ENCODE measurements at regions not wholly inside any gene's neighbourhood (a gene's known extent, or its start where the extent isn't known, plus 50 kb on each side); places are given as distances from the start of the nearest gene placed in this dataset.

DNA sequence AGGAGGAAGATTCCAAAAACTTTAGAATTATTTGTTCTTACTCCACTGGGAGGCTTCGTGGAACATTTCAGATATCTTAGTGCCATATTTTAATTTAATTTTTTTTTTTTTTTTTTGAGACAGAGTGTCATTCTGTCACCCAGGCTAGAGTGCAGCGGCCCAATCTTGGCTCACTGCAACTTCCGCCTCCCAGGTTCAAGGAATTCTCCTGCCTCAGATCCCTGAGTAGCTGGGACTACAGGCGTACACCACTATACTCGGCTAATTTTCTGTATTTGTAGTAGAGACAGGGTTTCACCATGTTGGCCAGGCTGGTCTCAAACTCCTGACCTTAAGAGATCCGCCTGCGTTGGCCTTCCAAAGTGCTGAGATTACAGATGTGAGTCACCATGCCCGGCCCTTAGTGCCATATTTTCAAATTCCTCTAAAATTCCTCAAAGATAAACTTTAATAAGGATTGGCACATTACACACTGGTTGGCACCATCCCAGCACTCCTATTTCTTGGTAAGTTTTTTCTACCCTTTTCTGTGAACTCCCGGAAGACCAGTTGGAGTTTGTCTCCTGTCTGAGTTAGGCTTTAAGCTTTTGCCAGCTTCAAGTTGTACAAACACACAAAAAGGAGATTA lies 693.7 kb downstream of the MCTP2 start:
- DNase-seq: no peak

- DNase-seq: no peak
Observed at GRCh38 chr15:94925680-94926079, 694.3 kb downstream of the MCTP2 start.

DNA sequence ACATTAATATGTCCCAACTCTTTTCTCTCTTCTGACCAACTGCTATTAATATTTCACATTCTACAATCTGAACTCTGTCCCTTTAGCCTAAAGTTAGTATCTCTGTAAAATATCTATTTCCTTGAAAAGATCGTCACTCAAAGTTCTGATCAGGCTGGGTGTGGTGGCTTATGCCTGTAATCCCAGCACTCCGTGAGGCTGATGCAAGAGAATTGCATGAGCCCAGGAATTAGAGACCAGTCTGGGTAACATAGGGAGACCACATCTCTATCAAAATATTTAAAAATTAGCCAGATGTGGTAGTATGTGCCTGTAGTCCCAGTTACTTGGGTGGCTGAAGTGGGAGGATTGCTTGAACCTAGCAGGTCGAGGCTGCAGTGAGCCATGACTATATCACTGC lies 695.6 kb downstream of the MCTP2 start:
- no peak for DNase-seq

DNA sequence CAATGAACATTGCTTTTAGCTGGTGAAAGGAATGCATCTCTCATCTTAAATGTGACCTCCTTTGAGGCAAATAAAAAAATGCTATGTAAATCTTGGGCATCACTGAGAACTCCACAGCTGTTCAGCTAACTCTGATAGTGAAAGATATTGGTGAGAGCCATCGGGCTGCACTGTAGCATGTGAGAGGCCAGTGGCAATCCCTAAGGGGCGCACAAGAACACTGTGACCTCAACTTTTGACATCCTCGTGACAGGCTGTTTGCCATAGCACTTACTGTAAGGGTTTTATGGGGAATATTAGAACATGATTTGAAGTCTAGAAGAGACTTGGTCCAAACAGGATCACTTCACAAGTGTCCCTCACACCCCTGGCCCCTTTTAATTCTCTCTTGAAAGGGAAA lies 697.9 kb downstream of the MCTP2 start:
- DNase-seq: no peak

DNA sequence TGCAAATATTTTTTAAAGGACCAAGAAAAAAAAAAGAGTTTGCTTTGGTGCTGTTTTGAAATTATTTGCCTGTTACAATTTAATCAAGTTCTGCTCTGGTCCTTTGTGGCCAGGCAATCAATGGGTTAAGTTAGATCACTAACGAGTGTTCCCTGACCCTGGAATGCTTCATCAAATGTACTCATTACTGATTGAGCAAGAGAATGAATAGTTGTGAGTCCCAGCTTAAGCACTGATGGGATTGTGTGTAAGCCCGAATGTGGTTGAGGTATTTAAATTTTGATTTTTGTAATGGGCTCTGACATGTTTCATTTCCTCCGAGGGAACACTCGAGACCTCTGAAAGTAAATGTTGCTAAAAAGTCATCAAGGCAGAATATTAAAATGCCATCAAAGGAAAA lies 699.1 kb downstream of the MCTP2 start:
- DNase-seq: no peak

DNA sequence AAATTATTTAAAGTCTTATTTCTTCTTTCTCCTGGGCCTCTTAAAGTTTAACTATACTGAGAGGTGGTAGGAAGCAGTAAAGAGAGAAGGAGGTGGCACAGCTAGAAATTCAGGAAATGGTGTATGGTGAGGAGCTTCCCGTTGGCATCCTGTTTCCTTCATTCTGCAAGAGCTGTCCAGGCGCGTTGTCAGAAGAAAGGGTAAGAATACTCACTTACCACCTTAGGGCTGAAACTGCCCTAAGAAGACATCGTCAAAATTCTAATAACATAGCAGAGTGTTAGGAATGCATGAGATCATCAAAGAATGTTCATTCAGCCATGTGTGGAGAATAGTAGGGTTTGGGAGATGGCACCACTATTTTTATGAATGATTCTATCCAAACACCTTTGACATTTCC lies 699.6 kb downstream of the MCTP2 start:
- DNase-seq: no peak

DNA sequence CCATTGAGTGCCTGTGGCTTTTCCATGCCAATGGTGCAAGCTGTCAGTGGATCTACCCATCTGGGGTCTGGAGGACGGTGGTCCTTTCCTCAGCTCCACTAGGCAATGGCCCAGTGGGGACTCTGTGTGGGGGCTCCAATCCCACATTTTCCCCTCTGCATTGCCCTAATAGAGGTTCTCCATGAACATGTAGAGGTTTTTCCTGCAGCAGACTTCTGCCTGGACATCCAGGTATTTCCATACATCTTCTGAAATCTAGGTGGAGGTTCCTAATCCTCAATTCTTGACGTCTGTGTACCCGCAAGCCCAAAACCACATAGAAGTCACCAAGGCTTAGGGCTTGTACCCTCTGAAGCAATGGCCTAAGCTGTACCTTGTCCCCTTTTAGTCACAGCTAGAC lies 703.1 kb downstream of the MCTP2 start:
- no peak for DNase-seq

DNA sequence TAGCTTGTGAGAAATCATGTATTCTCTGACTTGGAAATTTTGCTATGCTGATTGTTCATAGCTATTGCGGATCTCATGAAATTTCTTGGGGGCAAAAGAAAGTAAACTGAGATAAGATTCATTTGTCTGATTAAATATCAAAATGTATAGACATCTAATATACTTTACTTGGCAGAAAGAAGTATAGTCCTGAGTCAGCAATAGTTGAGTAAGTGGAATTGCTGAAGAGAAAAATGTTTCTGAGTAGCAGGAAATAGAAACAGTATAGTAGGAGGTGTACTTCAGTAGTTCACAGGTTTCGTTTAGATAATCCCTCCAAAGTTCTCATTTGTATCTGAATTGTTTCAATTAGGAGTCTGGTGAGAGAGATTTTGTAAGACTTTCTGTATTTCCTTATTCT lies 705.9 kb downstream of the MCTP2 start:
- DNase-seq: no peak

DNA sequence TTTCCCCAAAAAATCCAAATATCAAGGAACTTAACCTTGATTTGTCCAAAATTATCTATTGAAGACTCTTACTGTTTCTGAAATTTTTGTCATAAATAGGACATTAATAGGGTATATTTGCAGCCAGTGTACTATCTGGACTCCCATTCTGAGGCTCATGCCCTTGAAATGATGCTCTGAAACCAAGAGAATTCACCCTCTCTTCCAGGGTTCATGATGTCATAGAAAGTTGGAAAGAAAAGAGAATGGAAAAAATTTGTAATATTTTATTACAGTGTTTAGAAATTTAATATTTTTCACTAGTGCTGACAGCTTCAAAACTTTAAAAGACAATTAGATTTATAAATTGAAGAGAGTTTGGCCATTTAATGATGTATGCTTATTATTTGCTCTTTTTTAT lies 712.5 kb downstream of the MCTP2 start:
- no peak for DNase-seq

DNA sequence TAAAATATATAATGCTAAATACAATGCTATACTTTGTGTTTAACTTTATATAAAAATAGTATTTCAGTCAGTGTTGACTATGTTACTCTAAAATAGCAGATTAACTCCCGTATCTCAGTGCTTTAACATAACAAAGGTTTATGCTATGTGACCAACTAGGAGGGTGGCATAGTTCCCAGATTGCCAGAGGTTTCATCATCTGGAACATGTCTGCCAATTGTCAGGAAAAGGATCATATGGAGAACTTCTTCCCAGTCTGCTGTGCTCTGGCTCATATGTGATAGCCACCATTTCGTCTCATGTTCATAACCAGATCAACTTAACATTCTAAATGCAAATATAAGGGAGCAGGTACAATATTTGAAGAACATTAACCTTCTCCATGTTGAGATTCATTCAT lies 720.2 kb downstream of the MCTP2 start:
- DNase-seq: no peak

DNA sequence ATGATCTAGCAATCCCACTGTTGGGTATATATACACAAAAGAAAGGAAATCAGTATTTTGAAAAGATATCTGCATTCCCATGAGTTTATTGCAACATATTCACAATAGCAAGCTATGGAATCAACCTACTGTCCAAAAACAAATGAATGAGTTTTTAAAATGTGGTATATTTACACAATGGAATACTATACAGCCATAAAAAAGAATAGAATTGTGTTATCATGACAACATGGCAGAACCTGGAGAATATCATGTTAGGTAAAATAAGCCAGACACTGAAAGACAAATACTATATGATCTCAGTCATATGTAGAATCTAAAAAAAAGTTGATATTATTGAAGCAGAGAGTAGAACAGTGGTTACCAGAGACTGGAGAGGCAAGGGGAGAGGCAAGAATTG lies 732.6 kb downstream of the MCTP2 start:
- DNase-seq: no peak

DNA sequence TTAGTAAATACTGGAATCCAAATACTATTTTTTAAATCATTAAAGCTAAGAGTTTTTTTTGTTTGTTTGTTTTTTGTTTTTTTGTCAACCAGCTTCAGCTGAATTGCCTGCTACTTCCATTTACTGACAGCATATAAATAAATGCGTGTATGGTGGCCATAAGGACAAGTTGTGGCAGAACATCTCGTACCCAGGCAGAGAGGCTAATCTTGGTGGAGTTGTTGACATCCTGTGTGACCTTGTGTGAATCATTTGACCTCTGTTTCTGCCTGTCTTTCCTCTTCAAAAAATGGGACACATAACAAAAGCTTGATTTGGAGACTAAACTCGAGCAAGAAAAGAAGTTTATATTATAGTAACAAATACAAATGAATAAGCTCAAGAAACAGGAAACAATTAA lies 734.2 kb downstream of the MCTP2 start:
- DNase-seq: no peak

DNA sequence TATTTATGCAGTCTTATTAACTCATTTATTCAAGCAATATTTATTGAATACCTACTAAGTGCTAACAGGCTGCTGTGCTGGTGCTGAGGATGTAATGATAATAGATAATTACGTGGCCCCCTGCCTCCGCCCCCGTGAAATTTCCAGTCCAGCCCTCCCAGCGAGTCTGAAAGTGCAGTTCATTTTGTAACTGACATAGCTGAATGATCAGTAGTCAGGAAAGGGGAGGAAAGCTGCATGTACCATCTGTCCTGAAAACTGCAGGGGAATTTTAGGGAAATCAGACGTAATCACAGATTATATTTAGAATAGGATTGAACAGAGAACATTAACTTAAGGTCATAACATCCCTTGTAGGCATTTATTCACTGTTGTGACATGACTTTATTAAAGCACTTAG lies 736.8 kb downstream of the MCTP2 start:
- no peak for DNase-seq

DNA sequence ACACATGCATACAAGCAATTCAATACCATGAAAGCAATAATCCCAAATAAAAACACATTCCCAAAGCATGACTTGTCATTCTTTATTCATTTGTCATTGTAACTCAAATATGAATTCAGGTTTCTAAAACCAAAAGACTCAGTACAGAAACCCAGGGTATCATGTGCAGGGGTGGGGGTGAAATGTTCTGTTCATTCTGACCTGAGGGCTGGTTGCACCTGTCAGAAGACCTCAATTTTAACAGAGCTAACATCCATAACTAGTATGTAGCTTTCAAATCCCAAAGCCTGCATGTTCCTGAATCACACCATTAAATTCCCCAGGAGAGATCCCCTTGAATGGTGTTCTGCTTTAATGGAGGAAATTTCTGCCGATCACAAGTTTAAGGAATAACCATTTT lies 738.7 kb downstream of the MCTP2 start:
- DNase-seq: no peak

DNA sequence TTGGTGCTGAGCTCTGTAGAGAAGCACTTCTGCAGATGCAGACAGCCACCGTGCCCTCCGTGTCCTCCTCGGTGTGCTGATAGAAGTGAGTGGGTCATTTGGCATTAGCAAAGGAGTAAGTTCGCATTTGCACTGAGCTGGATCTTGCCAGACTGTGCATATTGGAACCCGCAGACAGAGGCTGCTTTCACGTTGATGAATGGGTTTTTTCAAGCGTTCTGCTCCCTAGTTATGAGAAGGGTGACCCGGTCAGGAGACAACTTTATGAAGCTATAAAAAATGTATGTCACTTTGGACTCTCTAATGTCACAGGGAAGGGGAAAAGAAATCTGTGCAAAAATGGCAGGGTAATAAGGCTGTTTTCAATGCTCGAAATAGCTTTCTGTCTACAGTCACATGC lies 739.4 kb downstream of the MCTP2 start:
- no peak for DNase-seq

- DNase-seq: no peak
Observed at GRCh38 chr15:94972314-94972713, 741.0 kb downstream of the MCTP2 start.

GRCh38 chr15:94987085-94987484 lies 755.7 kb downstream of the MCTP2 start:
- DNase-seq: no peak

DNA sequence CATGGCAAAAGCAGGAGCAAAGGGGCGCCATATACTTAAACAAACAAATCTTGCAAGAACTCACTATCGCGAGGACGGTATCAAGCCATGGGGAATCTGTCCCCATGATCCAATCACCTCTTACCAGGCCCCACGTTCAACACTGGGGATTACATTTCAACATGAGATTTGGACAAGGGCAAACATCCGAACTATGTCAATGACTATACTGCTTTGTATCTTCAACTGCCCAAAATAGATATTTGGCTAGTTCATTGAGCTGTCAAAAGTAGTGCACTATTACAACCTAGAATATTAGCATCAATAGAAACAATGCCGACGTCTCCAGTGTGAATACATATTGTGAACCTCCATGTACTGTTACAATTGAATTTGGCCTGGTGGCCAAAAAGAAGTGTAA lies 760.4 kb downstream of the MCTP2 start:
- no peak for DNase-seq

DNA sequence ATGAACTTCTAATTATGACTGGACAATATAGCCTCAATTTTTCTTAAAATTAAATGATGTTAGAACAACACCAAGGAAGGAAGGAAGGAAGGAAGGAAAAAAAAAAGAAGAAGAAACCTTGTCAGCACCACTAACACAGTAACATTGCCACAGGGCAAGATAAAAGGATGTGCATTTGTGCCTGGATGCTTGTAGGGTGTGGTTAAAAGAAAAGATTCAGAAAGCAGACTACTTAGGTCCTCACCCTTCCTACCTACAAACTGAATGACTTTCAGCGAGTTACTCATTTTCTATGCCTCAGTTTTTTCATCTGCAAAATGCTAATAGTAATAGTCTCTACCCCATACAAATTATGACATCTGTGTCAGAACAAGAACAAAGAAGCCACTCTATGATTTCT lies 778.3 kb downstream of the MCTP2 start:
- DNase-seq: no peak

GRCh38 chr15:95013381-95013780 lies 782.0 kb downstream of the MCTP2 start:
- no peak for DNase-seq

DNA sequence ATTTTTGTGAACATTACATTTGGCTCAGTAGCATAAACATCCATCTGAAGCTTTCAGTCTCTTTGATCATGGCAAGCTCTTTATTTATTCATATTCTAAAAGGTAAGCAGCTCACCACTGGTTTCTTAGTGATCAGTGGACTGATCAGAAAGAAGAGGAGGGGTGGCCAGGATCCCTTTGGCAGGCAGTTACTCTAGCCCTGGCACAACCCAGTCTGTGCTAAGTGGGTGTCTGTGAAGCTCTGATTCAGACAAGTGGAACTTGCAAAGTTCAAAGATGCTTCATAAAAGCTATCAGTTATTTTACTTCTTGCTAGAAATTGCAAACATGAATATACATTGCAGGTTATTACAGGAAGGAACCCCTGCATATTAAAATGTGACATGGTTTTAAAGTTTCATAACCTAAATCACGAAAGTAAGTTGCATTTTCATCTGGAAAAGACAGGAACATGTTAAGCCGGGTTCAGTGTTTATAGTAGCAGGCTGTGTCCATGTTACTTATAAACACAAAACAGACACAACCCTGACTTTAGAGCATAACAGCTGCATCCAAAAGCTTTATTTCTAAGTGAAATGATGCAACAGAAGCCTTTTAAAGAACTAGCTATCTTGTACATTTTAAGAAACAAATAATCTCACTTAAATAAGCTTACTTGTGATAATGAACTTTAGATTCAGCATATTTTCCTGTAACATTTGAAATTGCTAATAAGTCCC lies 785.3 kb downstream of the MCTP2 start:
- DNase-seq: no peak

GRCh38 chr15:95017666-95018328 lies 786.4 kb downstream of the MCTP2 start:
- no peak for DNase-seq

DNA sequence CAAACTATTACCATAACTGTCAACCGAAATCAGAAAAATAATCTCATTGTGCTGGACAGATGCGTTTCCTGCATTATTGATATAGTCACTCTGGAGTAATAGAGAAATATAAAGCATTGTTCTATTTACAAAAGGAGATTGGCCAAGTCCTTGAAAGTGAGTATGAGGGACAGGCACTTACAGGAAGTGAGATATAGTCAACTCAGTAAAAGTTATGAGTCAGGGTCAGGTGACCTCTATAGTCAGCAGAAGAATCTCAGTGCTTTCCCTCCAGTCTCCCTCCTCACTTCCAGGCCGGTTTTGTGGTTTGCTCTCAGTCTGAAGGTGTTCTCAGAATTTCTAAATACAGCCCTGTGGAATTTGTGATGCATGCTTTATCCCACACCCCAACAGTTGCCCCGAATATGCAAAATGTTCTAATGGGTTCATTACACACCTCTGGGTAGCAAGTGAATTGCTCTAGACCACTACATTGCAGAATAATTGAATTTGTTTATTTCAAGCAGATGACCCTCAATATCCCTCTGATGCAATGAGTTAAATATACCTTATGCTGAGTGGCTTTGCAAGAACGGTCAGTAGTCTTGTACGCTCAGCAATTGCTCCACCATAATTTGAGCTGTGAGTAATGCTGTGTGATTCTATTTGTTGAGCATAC lies 787.7 kb downstream of the MCTP2 start:
- DNase-seq: no peak

DNA sequence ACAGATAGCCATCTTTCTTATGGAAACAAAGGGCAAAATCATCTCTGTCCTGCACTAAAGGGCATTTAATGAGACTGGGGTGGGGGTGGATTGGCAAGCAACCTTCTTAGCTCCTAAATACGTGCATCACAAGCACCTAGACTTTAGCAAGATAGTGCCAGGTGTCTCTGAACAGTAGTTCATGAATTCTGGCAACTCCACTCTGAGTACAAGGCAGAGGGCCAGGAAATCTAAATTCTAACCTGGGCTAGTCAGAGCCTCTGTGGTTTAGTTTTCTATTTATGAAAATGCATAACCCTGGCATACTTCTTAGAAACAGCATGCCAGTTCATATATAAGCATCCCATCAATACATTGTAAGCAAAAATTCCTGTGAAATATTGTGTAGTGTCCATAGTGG lies 788.5 kb downstream of the MCTP2 start:
- no peak for DNase-seq
